Kidney epithelial cell (primary cell): ENCODE measurements at regions not wholly inside any gene's neighbourhood (a gene's known extent, or its start where the extent isn't known, plus 50 kb on each side); places are given as distances from the start of the nearest gene placed in this dataset.

Experiments
- DNase-seq: peaks from one replicate; pipeline ENCODE4 v3.0.0-alpha.2; 2010; ENCODE audit warnings: low read depth
- H3K27me3 ChIP-seq: 2 replicates; pipeline ENCODE4 v1.6.0; 2011; ENCODE audit warnings: low read length; ENCODE audit not compliant: control insufficient read depth, insufficient read depth
- H3K36me3 ChIP-seq: 2 replicates; pipeline ENCODE4 v1.5.1; 2011; ENCODE audit warnings: low read length; ENCODE audit not compliant: control insufficient read depth, insufficient read depth
- H3K4me3 ChIP-seq: 2 replicates; pipeline ENCODE4 v1.5.1; 2011; ENCODE audit warnings: low read depth, mild to moderate bottlenecking, control low read depth, low read length
- CTCF ChIP-seq: IDR thresholded peaks from 2 replicates; pipeline ENCODE4 v1.5.1; 2011; ENCODE audit warnings: mild to moderate bottlenecking, moderate library complexity, low read length, control low read depth, inconsistent platforms; ENCODE audit not compliant: insufficient read depth, poor library complexity, severe bottlenecking

GRCh38 chr2:83756219-83756618 is 702.9 kb downstream of the SUCLG1 start:
- Histone ChIP-seq H3K36me3 (no peaks in the 10 kb centered on the region), H3K27me3 (no peaks in the 10 kb centered on the region), H3K4me3 (no peak overlapping the region)
- DNase-seq = no peak
- TF ChIP-seq CTCF = no peak

- no peak overlapping the region for H3K4me3 ChIP-seq
- DNase-seq = no peak
- H3K27me3 ChIP-seq = no peaks in the 10 kb centered on the region
Measured at GRCh38 chr2:83747141-83747540, 711.9 kb downstream of the SUCLG1 start.

GRCh38 chr2:83744855-83745254 is 714.2 kb downstream of the SUCLG1 start:
- TF ChIP-seq CTCF = no peak
- DNase-seq = no peak
- H3K4me3 ChIP-seq = no peak overlapping the region
- no peaks in the 10 kb centered on the region for H3K36me3 ChIP-seq
- no peaks in the 10 kb centered on the region for H3K27me3 ChIP-seq

More at GRCh38 chr2:83747141-83747540, 711.9 kb downstream of the SUCLG1 start:
- no peaks in the 10 kb centered on the region for H3K36me3 ChIP-seq
- TF ChIP-seq CTCF = no peak

- no peak for TF ChIP-seq CTCF
- Histone ChIP-seq H3K4me3 (no peak overlapping the region), H3K36me3 (no peaks in the 10 kb centered on the region), H3K27me3 (no peaks in the 10 kb centered on the region)
- DNase-seq = no peak
Measured at GRCh38 chr2:83742117-83742782, 716.8 kb downstream of the SUCLG1 start.

- H3K36me3 ChIP-seq = no peaks in the 10 kb centered on the region
- no peak overlapping the region for H3K4me3 ChIP-seq
- no peak for DNase-seq
- TF ChIP-seq CTCF = no peak
- H3K27me3 ChIP-seq = no peaks in the 10 kb centered on the region
Measured at GRCh38 chr2:83730223-83730622, 728.9 kb downstream of the SUCLG1 start.

GRCh38 chr2:83725735-83726134 is 733.3 kb downstream of the SUCLG1 start:
- Histone ChIP-seq H3K4me3 (no peak overlapping the region), H3K27me3 (no peaks in the 10 kb centered on the region), H3K36me3 (no peaks in the 10 kb centered on the region)
- TF ChIP-seq CTCF = no peak
- no peak for DNase-seq
